Stimulated activated CD8-positive, alpha-beta memory T cell treated with anti-CD3 and anti-CD28 coated beads, Interleukin-2, amount 100 ng/mL, for 48 hours (primary cell): ENCODE measurements at regions not wholly inside any gene's neighbourhood (a gene's known extent, or its start where the extent isn't known, plus 50 kb on each side); places are given as distances from the start of the nearest gene placed in this dataset.

Experiments
- DNase-seq, 2 donors: peaks; one replicate each; pipeline ENCODE4 v3.0.0-alpha.2; 2020; ENCODE audit warnings: low read depth in 2 of 2

- no peak for DNase-seq
Measured at GRCh38 chr15:31824024-31824423, 206.3 kb upstream of the CHRNA7 start.

GRCh38 chr15:31828594-31828993, 201.7 kb upstream of the CHRNA7 start:
- DNase-seq: no peak

DNA sequence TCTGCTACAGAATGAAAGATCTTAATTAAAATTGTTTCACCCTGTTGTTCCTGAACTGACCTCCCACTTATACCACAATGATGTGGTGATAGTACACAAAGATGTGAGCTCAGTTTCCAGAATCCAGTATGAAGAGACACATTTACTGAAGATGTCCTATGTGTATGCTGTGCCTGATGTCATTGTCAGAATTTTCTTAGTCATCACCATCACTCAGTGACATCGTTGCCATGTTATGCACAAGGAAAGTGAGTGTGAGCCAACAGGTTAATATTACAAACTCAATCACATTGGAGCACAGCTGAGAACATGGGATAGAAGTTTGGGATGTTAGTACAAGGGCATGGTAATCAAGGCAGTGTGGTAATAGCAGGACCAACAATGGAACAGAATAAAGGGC, 199.7 kb upstream of the CHRNA7 start:
- no peak for DNase-seq

DNA sequence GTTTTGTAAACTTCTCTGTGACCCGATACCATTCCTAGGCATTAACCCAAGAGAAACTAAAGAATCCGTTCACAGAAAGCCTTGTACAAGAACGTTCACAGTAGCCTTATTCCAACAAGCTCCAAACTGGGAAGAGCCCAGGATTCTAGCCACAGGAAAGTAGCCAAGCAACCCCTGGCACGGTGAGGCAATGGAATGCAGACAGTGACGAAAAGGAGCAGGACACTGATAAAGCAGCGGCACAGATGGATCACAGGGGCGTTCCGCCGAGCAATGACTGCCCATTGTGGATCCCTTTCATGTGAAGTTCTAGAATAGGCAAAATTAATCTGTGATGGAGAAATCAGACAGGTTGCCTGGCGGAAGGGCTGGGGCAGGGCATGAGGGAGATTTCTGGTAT, 198.7 kb upstream of the CHRNA7 start:
- no peak for DNase-seq

GRCh38 chr15:31834654-31835053, 195.7 kb upstream of the CHRNA7 start:
- DNase-seq: no peak

DNA sequence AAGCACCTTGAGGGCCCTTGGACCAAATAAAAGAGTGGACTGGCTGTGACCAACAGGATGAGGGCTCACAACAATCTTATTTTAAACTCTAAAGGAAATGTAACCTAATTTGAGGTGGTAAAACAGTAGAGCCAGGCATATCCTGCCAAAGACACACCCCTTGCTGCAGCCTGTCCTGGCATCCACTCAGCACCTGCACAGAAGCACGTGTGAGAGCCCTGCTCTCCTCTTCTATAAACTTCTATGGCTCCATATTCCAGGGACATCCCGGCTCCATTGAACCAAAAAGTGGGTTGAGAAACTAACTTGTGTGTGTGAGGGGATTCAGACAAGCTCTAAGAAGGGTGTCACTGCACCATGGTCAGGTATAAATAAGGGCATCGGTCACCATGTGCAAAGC, 190.9 kb upstream of the CHRNA7 start:
- DNase-seq: no peak

- DNase-seq: no peak
Measured at GRCh38 chr15:31840849-31841476, 189.4 kb upstream of the CHRNA7 start.

- no peak for DNase-seq
Measured at GRCh38 chr15:31842532-31843195, 187.7 kb upstream of the CHRNA7 start.

DNA sequence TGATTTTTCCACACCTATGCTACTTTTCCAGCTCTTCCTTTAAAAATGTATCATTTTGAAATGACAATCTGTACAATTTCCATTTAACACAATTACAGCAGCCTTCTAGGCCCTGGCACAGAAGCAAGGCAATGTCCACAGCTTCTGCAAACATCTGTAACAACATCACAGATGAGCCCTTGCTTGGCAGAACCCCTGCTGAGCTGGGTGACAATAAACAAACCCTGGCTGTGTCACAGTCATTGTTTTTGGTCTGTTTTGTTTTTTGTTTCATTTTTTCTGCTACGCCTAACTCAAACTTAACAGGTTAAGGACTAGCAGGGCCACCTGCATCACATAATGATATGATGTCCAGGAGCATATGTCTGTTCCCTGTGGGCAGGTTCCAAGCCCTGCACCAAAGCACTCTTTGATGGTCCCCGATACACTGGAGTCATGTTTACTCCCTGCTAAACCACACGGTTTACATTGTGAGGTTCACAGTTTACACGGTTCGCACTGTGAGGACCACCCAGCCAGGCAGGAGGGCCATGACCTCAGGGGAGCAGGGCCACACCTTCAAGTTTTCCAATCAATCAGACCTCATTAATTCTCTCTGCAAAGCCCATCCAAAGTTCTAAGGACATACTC, 186.8 kb upstream of the CHRNA7 start:
- DNase-seq: no peak

DNA sequence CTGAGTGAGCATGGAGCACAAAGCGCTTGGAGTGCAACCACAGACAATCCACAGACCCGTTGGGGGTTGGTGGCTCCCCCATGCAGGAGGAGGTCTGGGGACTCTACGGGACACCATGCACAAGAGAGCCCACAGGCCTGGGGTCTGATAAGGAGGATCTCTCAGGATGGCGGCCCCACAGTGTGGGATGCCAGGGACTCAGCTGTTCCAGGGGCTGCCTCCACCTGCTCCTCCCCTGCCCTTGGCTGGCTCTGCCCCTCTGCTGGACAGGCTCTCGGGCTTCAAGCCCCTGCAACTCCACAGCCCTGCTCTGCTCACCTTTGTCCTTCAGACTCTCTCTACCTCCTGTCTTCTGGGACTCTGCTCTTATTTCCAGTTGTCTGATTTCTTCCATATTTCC, 184.5 kb upstream of the CHRNA7 start:
- no peak for DNase-seq

DNA sequence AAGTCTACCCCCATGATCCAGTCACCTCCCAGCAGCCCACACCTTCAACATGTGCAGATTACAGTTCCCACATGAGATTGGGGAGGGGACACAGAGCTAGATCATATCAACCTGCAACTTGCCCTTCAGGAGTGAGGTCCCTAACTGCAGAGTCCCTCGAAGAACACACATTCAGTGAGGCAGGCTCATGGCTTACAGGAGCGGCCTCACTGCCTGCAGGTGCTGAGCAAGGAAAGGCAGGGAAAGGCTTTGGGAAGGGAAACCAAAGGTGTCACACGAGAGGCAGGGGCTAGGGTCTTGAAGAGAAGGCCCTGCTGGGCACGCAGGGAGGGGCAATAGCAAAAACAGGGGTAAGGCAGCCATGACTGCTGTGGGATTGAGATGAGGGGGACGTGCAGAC, 182.4 kb upstream of the CHRNA7 start:
- no peak for DNase-seq

GRCh38 chr15:31848621-31849020, 181.7 kb upstream of the CHRNA7 start:
- DNase-seq: no peak

DNA sequence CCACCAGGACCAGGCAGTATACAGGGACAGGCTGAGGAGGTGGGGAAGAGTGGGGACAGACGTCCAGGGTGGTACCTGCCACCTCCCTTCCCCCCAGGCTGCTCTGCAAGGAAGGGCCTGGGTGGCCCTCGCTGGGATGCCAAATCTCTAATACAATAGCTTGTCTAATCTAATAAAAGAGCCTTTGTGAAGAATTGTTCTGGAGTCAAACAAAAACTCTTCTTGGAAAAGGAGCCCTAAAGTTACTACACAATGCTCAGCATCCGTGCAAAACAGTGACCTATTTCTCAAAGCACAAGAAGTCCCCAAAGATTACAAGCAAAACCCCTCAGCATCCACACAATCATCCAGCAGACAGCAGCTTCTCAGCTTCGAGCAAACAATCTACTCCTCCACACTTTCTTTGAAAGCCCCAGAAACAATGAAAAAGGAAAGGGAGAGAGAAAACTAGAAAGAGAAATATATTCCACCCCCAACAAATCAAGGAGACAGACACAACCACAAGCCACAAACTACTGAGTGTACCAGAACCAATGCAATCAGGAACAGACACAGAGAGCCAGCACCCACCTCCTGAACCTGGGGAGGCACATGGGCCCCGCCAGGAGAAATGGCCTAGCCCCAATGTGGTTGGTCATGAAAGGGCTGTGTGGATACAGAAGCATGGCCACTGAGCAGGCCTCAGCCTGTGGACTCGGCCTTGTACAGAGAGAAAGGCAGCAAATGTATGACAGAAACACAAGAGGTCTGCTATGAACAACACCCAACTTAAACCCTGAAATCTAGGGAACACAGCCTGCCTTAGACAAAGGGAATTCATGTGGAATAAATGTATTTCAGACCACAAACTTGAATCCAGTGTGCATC, 177.1 kb upstream of the CHRNA7 start:
- DNase-seq: no peak

GRCh38 chr15:31856581-31856980, 173.7 kb upstream of the CHRNA7 start:
- DNase-seq: no peak

GRCh38 chr15:31857194-31857593, 173.1 kb upstream of the CHRNA7 start:
- no peak for DNase-seq

GRCh38 chr15:31858026-31858425, 172.3 kb upstream of the CHRNA7 start:
- no peak for DNase-seq

GRCh38 chr15:31866248-31866647, 164.1 kb upstream of the CHRNA7 start:
- DNase-seq: no peak

GRCh38 chr15:31867536-31868442, 162.5 kb upstream of the CHRNA7 start:
- DNase-seq: peak; percentile 24 to 49

GRCh38 chr15:31869686-31870307, 160.5 kb upstream of the CHRNA7 start:
- no peak for DNase-seq

DNA sequence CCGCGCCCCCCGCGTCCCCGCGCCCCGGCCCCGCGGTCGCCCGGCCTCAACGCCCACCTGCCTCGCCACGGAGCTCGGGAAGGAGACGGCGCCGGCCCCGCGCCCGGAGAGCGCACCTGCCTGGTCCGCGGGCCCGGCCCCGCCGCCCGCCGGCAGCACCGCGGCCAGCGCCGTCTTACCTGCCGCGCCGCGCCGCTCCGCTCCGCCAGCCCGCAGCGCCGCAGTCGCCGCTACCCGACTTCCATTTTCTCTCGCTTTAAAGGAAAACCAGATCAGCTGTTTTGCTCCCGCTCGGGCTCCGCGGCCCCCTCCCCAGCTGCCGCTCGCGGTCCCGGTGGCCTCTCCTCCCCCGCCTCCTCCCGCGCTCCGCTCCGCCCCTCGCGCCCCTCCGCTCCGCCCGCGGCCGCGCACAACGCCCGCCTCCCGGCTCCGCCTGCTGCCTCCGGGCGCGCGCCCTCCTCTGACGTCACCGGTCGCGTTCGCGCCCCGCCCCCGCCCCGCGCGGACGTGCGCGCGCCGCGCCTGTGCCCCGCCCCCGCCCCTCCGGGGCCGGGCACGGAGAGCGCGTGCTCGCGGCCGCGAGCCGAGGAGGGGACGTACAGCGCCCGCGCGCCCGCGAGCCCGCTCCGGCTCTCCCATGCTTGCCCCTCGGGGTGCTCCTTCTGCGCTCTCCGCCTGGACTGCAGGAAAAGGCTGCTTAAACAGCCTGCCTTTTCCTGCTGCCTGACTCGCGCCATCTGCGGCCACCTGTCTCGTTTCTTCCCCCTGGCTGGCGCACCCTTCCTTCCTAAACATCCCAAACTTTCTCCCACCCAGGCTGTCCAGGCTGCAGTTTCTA, 159.8 kb upstream of the CHRNA7 start, which contains the start of gene OTUD7A:
Gene OTUD7A (minus strand): TSS at position 346 of the 838 bp plus-strand sequence.
- peak; percentile 71 to 78 for DNase-seq
